T-helper 1 cell treated with Interleukin-12 subunit alpha and Interleukin-12 subunit beta and Interleukin-4 antibody, amounts not matched to agents 30 ng/mL and 1 ng/mL, for 36 hours (primary cell): ENCODE measurements at regions not wholly inside any gene's neighbourhood (a gene's known extent, or its start where the extent isn't known, plus 50 kb on each side); places are given as distances from the start of the nearest gene placed in this dataset.

Experiments used
- intact Hi-C: fragments of 100-400 bp; cut with micrococcal nuclease; formaldehyde crosslinking; loops from one replicate; pipeline ENCODE4 v1.15.1; 2024

- intact Hi-C loops, result no loop called here
These were observed 59.4 kb upstream of the BZW1 start for GRCh38 chr2:200752332-200752731.

- intact Hi-C loops, result no loop called here
These were observed 58.9 kb upstream of the BZW1 start for GRCh38 chr2:200752835-200753234.

DNA sequence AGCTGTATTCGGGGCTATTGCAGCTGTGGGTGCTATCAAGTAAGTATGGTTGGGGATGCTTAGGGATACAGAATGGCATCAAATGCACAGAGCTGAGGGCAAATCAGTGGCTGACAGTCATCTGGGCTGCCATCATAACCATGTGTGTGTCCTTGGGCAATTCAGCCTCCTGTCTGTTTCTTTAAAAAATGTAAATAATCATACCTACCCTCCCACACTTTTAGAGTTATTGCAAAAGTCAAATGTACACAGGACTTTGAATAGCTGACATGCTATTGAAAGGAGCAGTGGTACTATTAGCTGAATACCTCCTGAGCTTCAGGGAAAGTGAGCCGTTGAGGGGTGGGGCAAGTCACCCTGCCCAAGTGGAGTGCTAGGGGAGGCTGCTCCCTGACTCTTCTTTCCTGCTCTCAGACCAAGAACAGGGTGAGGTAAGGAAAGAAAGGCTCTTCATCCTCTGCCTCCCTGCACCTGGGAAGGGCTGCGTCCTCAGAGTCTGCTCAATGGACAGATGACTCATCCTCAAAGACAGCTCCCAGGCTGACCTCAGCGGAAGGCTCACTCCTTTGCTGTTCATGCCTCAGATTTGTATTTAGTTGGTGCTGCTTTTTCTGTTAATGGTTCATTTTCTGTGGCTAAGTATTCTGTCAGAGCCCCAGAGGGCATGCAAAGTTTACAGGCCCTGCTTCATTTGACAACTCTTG, 54.9 kb upstream of the BZW1 start:
- intact Hi-C loops, result no loop called here

DNA sequence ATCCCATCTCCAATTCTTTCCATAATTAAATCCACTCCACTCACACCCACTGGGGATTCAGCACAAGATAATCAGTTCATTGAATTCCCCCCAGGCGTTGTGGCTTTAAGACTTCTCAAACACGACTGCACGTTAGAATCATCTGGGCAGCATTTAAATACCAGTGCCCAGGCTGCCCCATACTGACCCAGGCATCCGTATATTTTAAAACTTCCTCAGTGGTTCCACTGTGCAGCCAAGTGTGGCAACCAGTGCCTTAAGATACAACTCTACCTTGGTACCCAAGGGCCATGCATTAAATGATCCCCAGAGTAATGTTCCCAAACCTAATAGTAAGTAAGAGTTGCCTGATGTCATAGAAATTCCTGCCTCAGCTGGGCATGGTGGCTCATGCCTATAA, 54.3 kb upstream of the BZW1 start:
- intact Hi-C loops, result no loop called here

DNA sequence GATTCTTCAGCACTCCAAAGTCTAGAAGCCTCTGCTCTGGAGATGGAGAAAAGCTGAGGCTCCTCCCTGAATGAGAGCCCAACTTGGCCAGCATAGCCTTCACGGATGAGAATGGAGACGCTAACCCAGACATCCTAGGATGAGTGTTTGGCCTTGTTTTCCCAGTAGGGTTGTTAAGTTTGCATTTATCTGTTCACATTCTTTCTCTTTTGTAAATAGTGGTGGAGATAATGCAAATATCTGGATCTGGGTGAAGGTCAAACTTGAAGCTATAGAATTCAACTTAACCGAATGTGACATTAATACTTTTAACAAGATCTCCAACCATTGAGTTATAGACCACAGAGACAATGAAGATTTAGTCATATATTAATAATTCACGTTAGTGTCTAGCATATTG, 53.4 kb upstream of the BZW1 start:
- intact Hi-C loops, result no loop called here

DNA sequence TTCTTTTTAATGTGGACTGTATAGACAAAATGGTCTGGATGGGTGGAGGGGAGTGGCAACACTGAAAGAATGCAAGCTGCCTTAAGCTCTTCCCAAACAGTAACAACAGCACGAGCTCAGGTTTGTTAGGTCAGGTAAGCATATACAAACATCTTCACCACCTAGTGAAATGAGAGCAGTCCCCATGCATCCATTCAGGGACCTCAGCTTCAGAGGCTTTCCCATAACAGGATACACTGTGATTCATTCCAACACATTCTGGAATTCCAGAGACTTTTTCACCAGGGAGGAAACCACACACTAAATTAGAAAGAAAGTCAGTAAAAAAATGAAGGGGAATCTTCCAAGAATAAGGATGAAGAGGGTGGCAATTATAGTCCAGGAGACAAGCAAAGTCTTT, 50.4 kb upstream of the BZW1 start:
- intact Hi-C loops, result no loop called here
